ENCODE measurements at regions not wholly inside any gene's neighbourhood (a gene's known extent, or its start where the extent isn't known, plus 50 kb on each side); places are given as distances from the start of the nearest gene placed in this dataset.

DNA sequence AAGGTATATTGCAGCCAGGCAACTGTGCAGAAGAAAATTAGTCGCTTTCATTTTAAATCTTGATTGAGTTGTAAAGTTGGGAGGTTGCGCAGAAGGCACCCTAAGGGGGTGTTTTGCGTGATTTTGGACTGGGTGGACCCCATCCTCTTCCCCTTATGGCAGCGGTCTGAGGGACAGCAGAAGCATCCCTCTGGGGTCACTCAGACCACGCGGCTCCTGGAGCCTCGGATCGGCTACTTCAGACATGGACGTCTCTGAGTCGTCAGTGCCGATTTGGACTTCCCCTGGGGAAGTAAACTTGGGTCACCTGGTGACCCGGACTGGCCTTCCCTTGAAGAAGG, 639.0 kb upstream of the DPP6 start:
- TF ChIP-seq, protein P1, sequence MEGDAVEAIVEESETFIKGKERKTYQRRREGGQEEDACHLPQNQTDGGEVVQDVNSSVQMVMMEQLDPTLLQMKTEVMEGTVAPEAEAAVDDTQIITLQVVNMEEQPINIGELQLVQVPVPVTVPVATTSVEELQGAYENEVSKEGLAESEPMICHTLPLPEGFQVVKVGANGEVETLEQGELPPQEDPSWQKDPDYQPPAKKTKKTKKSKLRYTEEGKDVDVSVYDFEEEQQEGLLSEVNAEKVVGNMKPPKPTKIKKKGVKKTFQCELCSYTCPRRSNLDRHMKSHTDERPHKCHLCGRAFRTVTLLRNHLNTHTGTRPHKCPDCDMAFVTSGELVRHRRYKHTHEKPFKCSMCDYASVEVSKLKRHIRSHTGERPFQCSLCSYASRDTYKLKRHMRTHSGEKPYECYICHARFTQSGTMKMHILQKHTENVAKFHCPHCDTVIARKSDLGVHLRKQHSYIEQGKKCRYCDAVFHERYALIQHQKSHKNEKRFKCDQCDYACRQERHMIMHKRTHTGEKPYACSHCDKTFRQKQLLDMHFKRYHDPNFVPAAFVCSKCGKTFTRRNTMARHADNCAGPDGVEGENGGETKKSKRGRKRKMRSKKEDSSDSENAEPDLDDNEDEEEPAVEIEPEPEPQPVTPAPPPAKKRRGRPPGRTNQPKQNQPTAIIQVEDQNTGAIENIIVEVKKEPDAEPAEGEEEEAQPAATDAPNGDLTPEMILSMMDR (IDR thresholded peaks at IDR 0.05; ENCODE audit: low read depth, low read length, missing control alignments) = no peak
- DNase-seq (ENCODE audit: low read depth) = no peak
- H3K4me3 ChIP-seq (ENCODE audit: low read depth, low read length) = no peak overlapping the region

- no peak for DNase-seq (ENCODE audit: low read depth)
- no peak overlapping the region for H3K4me3 ChIP-seq (ENCODE audit: low read depth, low read length)
- TF ChIP-seq, protein P1 (IDR thresholded peaks at IDR 0.05; ENCODE audit: low read depth, low read length, missing control alignments) = no peak
Measured at GRCh38 chr7:153413540-153414287, 638.5 kb upstream of the DPP6 start.

- H3K4me3 ChIP-seq (ENCODE audit: low read depth, low read length) = no peak overlapping the region
- TF ChIP-seq, protein P1 (IDR thresholded peaks at IDR 0.05; ENCODE audit: low read depth, low read length, missing control alignments) = no peak
- DNase-seq (ENCODE audit: low read depth) = no peak
Measured at GRCh38 chr7:153414288-153414629, 637.9 kb upstream of the DPP6 start.

DNA sequence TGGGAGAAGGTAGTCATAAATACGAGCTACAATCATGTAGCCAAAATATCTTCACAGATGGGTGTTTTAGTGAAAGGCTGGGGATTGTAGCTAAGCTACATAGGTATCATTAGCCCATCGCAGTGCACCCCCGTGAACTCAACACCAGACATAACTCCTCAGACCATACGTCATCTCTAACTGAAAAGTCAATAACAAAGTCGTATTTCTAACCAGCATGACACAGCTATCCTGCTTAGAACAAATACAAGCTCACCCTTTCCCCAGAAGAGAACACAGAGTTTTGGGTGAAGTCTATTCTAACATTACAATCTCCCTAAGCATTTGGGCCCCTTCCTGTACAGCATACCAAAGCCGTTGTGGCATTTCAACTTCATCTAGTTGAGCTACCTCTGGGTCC, 636.6 kb upstream of the DPP6 start:
- no peak for DNase-seq (ENCODE audit: low read depth)
- TF ChIP-seq, protein P1 (IDR thresholded peaks at IDR 0.05; ENCODE audit: low read depth, low read length, missing control alignments) = no peak
- no peak overlapping the region for H3K4me3 ChIP-seq (ENCODE audit: low read depth, low read length)

DNA sequence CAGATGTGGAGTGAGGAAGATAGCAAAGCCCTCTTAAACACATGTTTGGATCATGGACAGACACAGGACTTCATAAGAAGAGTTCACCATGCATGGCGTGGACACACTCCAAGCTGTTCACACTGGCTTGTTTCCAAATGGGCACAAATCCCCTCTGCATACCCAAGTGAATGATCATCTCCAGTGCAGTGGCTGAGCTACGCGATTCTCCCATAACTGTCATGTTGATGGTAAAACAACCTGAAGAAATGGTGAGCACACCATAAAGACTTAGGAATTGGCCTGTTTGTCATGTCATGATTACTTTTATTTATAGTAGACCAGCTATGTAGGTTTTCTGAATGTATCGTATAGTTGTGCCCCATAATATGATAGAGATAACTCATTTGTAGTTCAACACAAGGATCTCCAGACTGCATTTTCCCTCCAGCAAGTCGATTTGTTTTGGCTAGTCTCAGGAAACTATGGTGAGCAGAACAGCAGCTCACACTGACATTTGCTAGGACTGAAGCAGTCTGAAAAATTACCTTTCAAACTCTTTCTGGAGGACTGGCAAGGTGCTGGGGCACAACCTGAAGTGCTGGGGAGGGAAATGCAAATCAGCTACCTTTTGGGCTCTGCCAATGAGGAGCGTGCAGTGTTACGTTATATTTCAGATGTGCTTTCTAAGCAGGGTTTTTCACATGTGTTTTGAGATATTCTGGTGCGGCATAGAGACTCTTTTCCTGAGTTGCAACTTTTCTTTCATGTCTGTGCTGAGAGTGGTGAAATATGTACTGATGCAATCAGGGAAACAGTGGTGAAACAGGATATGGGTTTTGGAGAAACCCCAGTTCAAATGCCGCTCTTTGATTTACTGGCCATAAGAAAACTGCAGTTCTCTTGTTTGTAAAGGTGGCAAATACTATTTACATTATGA, 629.6 kb upstream of the DPP6 start:
- DNase-seq (ENCODE audit: low read depth) = no peak
- no peak overlapping the region for H3K4me3 ChIP-seq (ENCODE audit: low read depth, low read length)
- TF ChIP-seq, protein P1 (IDR thresholded peaks at IDR 0.05; ENCODE audit: low read depth, low read length, missing control alignments) = no peak

GRCh38 chr7:153423210-153423590, 629.0 kb upstream of the DPP6 start:
- DNase-seq (ENCODE audit: low read depth) = no peak
- H3K4me3 ChIP-seq (ENCODE audit: low read depth, low read length) = no peak overlapping the region
- TF ChIP-seq, protein P1 (IDR thresholded peaks at IDR 0.05; ENCODE audit: low read depth, low read length, missing control alignments) = no peak
